Panc1 (cell line): ENCODE measurements at regions not wholly inside any gene's neighbourhood (a gene's known extent, or its start where the extent isn't known, plus 50 kb on each side); places are given as distances from the start of the nearest gene placed in this dataset.

Experiments used
- ATAC-seq: fragments of 200-7000 bp; cut with Tn5 transposase; 2 replicates; pipeline ENCODE4 v1.9.1; 2020; ENCODE audit warnings: mild to moderate bottlenecking, moderate library complexity
- BruUV-seq: library from RNA; stranded (reverse); fragments of 400-500 nt; replicated peaks from 2 replicates; lab custom pipeline; 2021; lab: Mats Ljungman, UMichigan
- CTCF ChIA-PET: fragments of 300-600 bp; sonication (Branson Sonifier 250); formaldehyde crosslinking; loops from one replicate; lab custom pipeline; 2022; ENCODE audit warnings: antibody characterized with exemption; lab: Charles Lee
- POLR2A ChIA-PET: fragments of 300-600 bp; sonication (Branson Sonifier 250); formaldehyde crosslinking; loops from one replicate; lab custom pipeline; 2022; ENCODE audit warnings: antibody characterized with exemption; lab: Charles Lee
- DNase-seq: peaks from one replicate; pipeline ENCODE4 v3.0.0-alpha.2; 2010; ENCODE audit warnings: low read depth, low spot score
- H3K27ac ChIP-seq: 2 replicates; pipeline ENCODE4 v1.5.1; 2011; ENCODE audit warnings: mild to moderate bottlenecking, low read length, inconsistent platforms
- H3K27me3 ChIP-seq: fragments of 200-500 bp; sonication (Bioruptor generic); 2 replicates; pipeline ENCODE4 v1.6.0; 2014; ENCODE audit warnings: low read length, inconsistent platforms; ENCODE audit not compliant: control insufficient read depth, insufficient read depth
- H3K36me3 ChIP-seq: fragments of 200-500 bp; sonication (Bioruptor generic); 2 replicates; pipeline ENCODE4 v1.5.1; 2014; ENCODE audit warnings: inconsistent platforms, mild to moderate bottlenecking, low read length, moderate library complexity; ENCODE audit not compliant: control insufficient read depth, insufficient read depth
- H3K4me1 ChIP-seq: 2 replicates; pipeline ENCODE4 v1.5.1; 2011; ENCODE audit warnings: inconsistent platforms, mild to moderate bottlenecking, low read length, moderate library complexity; ENCODE audit not compliant: control insufficient read depth, insufficient read depth
- H3K4me3 ChIP-seq, 2 experiments: 2 replicates each; pipeline ENCODE4 v1.5.1; 2011 to 2012; ENCODE audit warnings: low read depth in 2 of 2, low read length in 2 of 2, mild to moderate bottlenecking in 2 of 2, inconsistent platforms in 1 of 2, moderate library complexity in 1 of 2
- H3K9me3 ChIP-seq: fragments of 200-500 bp; sonication (Bioruptor generic); 2 replicates; pipeline ENCODE4 v1.5.1; 2014; ENCODE audit warnings: low read depth, mild to moderate bottlenecking, inconsistent platforms, low read length, moderate library complexity; ENCODE audit not compliant: control insufficient read depth, insufficient read depth
- POLR2AphosphoS5 ChIP-seq: IDR thresholded peaks from 2 replicates; pipeline ENCODE4 v1.6.1; 2012; ENCODE audit warnings: mild to moderate bottlenecking, low read depth, low read length, moderate library complexity
- REST ChIP-seq, 2 experiments: IDR thresholded peaks; 2 replicates each; pipeline ENCODE4 v1.6.1; 2011 to 2012; ENCODE audit warnings: low read depth in 2 of 2, control low read depth in 1 of 2, low read length in 1 of 2, mild to moderate bottlenecking in 1 of 2, moderate library complexity in 1 of 2; ENCODE audit not compliant: insufficient read depth in 1 of 2
- SIN3A ChIP-seq: IDR thresholded peaks from 2 replicates; pipeline ENCODE4 v1.6.1; 2012; ENCODE audit warnings: low read depth, mild to moderate bottlenecking, low read length, moderate library complexity, borderline replicate concordance; ENCODE audit not compliant: insufficient read depth
- TCF7L2 ChIP-seq: IDR thresholded peaks from 2 replicates; pipeline ENCODE4 v1.6.1; 2011; ENCODE audit warnings: mild to moderate bottlenecking, low read depth, low read length, inconsistent platforms
- in situ Hi-C: cut with HindIII; loops from 2 replicates; pipeline ENCODE4 v1.10.0; 2016; ENCODE audit warnings: low sequenced_read_pairs, low pct_unique_long_range_greater_than_20kb
- intact Hi-C: fragments of 100-400 bp; cut with micrococcal nuclease; formaldehyde crosslinking; loops from one replicate; pipeline ENCODE4 v1.10.0; 2022; ENCODE audit not compliant: unreplicated experiment
- TF ChIP-seq, protein P1 (sequence below): fragments of 450-650 bp; IDR thresholded peaks from 2 replicates; pipeline ENCODE4 v1.5.1; 2017; ENCODE audit warnings: mild to moderate bottlenecking

DNA sequence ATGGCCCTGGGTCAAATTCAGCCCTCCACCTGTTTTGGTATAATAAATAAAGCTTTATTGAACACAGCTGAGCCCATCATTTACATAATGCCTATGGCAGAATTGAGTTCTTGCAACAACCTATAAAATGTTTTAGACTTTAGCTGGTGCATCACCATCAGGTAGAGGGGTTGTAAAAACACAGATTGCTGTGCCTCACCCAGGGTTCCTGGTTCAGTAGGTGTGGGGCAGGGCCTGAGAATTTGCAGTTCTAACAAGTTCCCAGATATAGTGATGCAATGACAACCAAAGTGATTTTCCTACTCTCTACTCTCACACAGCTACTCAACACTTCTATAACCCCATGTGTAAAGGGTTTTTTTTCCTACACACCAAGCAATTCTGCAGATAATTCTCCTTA lies 120.0 kb upstream of the EGFL6 start:
- no peak for TF ChIP-seq SIN3A
- TF ChIP-seq, protein P1, sequence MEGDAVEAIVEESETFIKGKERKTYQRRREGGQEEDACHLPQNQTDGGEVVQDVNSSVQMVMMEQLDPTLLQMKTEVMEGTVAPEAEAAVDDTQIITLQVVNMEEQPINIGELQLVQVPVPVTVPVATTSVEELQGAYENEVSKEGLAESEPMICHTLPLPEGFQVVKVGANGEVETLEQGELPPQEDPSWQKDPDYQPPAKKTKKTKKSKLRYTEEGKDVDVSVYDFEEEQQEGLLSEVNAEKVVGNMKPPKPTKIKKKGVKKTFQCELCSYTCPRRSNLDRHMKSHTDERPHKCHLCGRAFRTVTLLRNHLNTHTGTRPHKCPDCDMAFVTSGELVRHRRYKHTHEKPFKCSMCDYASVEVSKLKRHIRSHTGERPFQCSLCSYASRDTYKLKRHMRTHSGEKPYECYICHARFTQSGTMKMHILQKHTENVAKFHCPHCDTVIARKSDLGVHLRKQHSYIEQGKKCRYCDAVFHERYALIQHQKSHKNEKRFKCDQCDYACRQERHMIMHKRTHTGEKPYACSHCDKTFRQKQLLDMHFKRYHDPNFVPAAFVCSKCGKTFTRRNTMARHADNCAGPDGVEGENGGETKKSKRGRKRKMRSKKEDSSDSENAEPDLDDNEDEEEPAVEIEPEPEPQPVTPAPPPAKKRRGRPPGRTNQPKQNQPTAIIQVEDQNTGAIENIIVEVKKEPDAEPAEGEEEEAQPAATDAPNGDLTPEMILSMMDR: no peak
- TF ChIP-seq POLR2AphosphoS5: no peak
- no peak for TF ChIP-seq REST (IDR thresholded peaks at IDR 0.05; ENCODE audit: insufficient read depth in 1 of 2, low read depth in 2 of 2, low read length in 1 of 2)
- Histone ChIP-seq H3K4me1 (no peaks in the 10 kb centered on the region), H3K36me3 (no peaks in the 10 kb centered on the region), H3K27ac (no peak overlapping the region), H3K4me3 (no peak overlapping the region), H3K27me3 (no peaks in the 10 kb centered on the region), H3K9me3 (no peaks in the 10 kb centered on the region)
- ChIA-PET CTCF (no interaction called here), POLR2A (no interaction called here)
- intact Hi-C loops (no loop called here), in situ Hi-C loops (no loop called here)
- DNase-seq: no peak
- no peak for ATAC-seq
- no TSS peak for BruUV-seq

GRCh38 chrX:13448941-13449340 lies 120.5 kb upstream of the EGFL6 start:
- intact Hi-C loops: no loop called here
- no peak for ATAC-seq
- CTCF ChIA-PET: no interaction called here

More at GRCh38 chrX:13448941-13449340, 120.5 kb upstream of the EGFL6 start:
- Histone ChIP-seq H3K36me3 (no peaks in the 10 kb centered on the region), H3K27me3 (no peaks in the 10 kb centered on the region), H3K4me1 (no peaks in the 10 kb centered on the region), H3K27ac (no peak overlapping the region), H3K4me3 (no peak overlapping the region), H3K9me3 (no peaks in the 10 kb centered on the region)
- no TSS peak for BruUV-seq
- POLR2A ChIA-PET: no interaction called here
- TF ChIP-seq SIN3A (no peak), POLR2AphosphoS5 (no peak), REST (IDR thresholded peaks at IDR 0.05; ENCODE audit: insufficient read depth in 1 of 2, low read depth in 2 of 2, low read length in 1 of 2) (no peak), TCF7L2 (no peak)
- TF ChIP-seq, protein P1: no peak
- DNase-seq: no peak
- in situ Hi-C loops: no loop called here
